ENCODE measurements at regions not wholly inside any gene's neighbourhood (a gene's known extent, or its start where the extent isn't known, plus 50 kb on each side); places are given as distances from the start of the nearest gene placed in this dataset.

DNA sequence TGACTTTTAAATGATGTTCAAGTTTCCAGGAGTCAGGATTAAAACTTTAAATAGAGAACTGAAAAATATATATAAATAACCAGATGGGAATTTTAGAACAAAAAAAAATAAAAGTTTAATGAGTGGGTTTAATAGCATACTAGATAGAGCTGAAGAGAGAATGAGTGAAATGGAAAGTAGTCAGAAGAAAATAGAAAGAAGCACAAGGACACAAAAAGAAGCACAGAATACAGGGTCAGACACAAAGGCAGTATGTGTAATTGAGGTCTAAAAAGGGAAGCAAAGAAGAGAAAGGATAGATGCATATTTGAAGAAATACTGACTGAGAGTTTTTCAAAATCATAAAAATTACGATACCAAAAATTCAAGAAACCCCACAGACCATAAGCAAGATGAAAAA, 159.8 kb upstream of the FERMT1 start:
- TF ChIP-seq, protein P1, sequence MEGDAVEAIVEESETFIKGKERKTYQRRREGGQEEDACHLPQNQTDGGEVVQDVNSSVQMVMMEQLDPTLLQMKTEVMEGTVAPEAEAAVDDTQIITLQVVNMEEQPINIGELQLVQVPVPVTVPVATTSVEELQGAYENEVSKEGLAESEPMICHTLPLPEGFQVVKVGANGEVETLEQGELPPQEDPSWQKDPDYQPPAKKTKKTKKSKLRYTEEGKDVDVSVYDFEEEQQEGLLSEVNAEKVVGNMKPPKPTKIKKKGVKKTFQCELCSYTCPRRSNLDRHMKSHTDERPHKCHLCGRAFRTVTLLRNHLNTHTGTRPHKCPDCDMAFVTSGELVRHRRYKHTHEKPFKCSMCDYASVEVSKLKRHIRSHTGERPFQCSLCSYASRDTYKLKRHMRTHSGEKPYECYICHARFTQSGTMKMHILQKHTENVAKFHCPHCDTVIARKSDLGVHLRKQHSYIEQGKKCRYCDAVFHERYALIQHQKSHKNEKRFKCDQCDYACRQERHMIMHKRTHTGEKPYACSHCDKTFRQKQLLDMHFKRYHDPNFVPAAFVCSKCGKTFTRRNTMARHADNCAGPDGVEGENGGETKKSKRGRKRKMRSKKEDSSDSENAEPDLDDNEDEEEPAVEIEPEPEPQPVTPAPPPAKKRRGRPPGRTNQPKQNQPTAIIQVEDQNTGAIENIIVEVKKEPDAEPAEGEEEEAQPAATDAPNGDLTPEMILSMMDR (IDR thresholded peaks at IDR 0.05; ENCODE audit: low read depth, low read length, poor library complexity, severe bottlenecking): no peak
- no peak for TF ChIP-seq EZH2phosphoT487 (IDR thresholded peaks at IDR 0.05; ENCODE audit: borderline replicate concordance, low read length)
